NCI-H1105 (cell line): ENCODE measurements at regions not wholly inside any gene's neighbourhood (a gene's known extent, or its start where the extent isn't known, plus 50 kb on each side); places are given as distances from the start of the nearest gene placed in this dataset.

Experiments
- DNase-seq: peaks from one replicate; lab custom pipeline; 2025; lab: John Stamatoyannopoulos, UW

DNA sequence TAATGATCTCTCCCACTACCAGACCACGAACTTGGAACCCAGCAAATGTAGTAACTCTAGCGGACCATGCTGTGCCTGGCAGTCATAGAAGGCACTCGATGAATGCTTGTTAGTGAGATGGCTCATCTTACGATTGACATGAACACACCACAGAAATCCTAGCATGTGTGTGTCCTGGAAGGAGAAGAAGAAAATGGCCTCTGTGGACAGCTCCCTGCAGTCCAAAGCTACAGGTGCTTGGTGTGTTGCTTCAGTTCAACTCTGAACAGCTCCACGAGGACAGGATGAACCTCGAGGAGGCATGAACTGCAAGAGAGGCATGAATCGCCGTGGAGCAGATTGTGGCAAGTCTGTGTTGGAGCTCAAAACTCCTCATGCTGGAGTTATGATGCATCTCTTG is 93.5 kb downstream of the KLF6 start:
- no peak for DNase-seq

DNA sequence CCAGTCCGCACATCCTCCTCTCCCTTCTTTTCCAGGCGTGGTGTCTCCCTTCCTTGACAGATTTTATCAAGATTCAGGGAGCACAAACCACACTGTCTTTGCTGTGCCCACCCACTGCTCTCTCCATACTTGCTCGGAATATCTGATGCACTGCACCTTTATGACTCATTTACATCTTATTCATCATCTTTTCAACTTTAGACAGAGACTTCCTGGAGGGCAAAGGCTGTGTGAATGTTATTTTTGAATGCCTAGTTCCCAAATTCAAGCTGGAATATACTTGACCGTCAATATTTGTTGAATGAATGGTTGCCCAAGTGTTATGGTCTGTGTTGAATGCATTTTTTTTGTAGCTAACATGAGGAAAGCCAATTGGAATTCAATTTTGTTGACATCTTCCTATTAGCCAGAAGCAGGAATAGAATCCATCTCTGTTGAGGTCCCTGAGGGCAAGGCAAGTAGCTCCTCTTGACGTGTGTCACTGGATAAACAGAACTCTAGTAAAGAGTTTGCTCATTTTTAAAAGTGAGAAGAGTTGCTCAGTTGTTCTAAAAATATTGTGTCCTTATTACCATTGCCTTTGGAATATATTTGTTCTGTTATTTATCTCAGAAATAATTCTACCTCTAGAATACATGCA is 95.0 kb downstream of the KLF6 start:
- DNase-seq: no peak

DNA sequence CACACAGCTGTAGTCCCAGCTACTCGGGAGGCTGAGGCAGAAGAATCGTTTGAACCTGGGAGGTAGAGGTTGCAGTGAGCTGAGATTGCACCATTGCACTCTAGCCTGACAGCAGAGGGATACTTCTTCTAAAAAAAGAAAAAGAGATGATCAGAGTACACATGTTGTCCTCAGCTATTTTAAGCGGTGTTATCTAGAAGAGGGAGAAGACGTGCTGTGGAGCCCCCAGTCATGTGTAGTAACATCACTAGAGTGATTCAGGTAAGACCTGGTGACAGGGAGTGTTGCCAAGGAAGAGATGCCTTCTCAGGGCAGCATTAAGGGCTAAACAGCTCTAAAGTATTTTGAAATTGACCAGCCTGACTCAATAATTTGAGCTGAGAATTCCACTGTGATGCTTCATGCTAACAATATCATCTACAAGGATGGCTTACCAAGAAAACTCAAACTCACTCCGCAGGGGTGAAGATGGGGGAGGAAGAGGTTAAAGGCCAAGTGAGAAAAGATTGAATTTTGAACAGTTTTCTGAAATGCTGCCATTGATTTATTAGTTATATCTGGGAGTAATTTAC is 97.4 kb downstream of the KLF6 start:
- no peak for DNase-seq

DNA sequence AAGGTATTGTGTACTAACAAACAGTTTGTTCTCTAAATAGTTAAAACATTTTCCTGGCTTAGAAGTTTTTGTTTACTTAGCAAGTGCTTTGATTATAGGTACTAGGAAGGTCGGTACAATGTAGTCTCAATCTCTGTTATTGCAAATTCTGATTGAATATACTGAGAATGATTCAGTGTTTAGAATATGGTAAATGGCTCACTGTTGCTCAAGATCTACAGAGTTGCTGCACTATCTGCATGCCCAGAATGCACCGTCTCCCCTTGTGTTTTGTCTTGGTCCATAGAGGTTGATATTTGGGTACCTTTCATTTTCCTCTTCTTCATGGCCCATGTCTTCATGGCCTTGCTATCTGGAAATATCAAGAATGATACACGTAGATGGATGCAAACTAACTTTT is 99.6 kb downstream of the KLF6 start:
- no peak for DNase-seq

DNA sequence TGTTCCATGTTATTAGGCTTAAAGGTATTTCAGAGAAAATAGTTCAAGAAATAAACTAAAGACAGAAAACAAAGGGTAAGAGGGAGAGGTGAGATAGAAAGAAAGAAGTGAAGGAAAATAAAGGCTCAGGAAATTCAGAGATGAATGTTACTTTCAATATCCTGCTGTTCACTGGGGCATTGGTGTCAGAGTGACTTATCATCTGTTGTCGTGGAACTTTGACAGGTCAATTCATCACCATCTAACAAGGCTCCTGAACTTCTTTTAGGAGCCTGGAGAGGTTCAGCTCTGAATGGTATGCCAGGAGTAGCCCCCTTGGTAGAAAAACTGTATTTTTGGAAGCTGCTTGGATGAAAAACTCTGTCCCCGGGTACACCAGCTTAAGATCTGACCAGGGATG is 100.1 kb downstream of the KLF6 start:
- DNase-seq: no peak

DNA sequence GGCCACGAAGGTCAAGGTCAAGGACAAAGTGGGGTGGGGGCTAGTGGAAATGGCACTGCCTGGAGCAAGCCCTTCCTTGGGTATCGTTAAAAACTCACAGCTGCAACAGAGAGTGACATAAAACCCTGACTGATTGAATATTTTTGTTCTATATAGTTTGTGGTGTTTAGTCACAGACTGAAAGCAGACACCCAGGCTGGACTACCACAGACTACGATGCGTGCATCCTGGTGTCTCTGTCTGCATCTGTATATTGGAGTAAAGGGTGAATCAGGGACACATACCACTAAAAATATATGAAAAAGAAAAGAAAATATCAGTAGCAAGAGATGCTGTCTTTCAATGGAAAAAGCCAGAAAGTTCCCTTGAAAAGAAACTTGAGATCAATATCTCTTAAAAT is 101.4 kb downstream of the KLF6 start:
- DNase-seq: no peak

DNA sequence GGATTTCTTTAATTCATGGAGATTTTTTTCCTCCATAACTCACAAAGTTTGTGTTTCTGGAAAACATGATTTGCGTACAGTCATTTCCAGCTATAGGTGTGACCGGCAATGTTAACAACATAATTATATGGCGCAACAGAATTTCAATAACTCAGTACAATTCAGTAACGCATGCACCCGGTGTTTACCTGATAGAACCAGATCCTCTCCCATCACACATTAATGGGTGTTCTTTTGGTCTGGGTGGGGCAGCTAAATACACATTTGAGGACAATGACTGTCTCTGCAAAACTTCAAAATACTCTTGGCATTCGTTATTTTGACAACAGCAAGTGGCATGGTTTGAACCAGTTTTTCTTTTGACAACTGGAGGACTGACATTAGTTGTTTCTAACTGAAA is 102.3 kb downstream of the KLF6 start:
- DNase-seq: no peak

DNA sequence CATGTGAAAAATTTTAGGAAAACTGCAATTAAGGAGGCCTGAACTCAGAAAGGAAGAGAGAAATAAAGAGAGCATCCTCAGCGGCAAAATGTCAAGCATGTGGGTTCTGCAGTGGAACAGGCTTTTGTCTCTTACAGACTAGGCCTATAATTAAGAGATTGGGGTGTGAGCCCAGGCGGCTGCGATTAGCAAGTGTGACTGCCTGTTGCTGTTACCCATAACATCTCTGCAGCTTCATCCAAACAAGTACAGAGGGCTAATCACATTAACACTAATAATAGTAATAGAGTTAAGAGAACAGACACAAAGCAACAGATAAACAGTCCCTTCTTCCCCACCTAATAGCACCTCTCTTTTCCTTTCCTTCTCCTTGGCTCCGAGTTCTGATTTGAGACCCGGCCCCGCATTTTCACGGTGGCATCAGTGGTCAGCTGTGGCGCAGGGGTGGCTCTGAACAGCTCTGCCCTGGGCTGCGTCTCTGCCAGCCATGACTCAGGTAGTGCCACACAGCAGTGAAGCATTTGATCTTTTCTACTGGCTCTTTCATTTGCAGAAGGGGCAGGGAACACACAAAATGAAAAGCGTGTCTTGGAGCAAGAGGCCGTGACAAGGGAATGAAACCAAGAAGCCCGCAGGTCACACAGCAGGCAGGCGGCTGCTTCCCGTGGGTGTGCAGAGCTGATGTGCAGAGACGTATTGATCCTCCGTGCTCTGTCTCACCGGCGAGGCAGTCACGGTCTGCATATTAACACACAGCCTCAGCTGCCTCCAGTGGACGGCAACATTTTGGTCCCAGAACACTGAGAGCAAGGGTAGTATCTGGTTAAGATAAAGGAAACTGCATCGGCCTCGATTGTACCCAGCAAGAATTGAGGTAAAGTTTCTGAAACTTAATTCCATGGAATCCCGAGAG is 103.1 kb downstream of the KLF6 start:
- DNase-seq: no peak

DNA sequence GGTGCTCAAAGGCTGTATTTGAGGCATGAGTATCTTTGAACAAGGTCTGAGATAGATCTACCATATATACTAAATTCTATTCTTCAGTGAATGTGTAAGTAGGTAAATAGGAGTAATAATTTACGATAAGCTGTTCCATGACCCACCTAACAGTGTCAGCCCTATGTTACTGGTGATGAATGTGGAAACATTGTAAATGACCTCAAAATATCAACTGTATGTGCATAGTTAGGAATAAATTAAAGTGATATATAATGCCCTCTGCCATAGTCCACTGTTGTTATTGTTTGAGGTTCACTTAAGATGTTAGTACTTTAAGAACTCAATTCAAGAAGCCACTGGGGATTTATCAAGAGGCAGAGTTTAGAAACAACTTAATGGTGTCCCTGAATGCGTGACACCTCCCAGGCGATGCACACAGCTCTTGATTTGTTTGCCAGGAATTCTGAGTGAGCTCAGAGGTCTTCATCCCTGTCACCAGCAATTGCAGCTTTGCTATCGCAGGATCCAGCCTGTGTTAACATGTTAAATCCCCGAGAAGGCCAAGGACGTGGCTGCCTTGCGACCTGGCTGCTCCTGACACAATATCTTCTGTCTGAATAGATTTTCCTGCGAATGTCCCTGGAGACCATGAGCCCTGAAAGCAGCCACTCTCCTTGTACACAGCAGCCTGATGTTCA is 104.9 kb downstream of the KLF6 start:
- DNase-seq: no peak

DNA sequence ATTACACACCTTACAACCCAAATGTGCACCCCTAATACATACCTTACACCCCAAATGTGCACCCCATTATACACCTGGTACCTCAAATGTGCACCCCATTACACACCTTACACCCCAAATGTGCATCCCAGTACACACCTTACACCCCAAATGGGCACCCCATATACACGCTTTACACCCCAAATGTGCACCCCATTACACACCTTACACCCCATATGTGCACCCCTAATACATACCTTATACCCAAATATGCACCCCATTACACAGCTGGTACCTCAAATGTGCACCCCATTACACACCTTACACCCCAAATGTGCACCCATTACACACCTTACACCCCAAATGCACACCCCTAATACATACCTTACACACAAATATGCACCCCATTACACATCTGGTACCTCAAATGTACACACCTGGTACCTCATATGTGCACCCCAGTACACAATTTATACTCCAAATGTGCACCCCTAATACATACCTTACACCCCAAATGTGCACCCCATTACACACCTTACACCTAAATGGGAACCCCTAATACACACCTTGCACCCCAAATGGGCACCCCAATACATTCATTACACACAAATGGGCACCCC is 106.3 kb downstream of the KLF6 start:
- DNase-seq: no peak

DNA sequence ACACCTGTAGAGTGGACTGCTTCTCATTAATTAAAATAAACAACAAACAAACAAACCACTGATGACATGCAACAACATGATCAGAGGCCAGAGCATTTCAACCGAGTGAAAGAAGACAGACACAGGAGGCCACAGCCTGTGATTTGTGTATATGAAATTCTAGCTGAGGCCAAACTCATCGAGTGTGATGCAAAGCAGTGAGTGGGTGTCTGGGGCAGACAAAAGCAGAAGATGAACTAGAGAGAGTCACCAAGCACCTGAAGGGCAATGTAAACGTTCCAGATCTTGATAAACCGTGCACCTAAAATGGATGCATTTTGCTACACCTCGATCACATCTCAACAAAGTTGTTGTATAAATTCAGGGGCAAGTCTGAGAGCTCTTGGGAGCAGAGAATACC is 108.4 kb downstream of the KLF6 start:
- no peak for DNase-seq

DNA sequence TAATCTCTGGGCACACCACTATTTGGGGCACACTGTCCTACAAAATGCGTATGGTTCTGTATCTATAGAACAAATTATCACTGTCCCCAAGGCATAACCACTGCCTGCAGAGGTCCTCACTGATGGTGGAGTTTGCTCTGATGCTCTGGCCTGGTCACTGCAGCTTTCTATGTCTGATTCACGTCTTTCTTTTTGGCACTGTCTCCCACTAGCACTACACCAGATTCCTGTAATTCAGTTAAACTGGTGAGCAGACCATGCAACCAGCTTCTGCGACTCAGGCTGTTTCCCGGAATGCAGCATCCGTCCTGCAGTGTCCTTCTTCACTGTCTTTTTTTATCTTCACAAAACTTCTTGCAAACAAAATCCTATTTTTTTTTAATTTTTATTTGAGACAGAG is 112.8 kb downstream of the KLF6 start:
- no peak for DNase-seq

DNA sequence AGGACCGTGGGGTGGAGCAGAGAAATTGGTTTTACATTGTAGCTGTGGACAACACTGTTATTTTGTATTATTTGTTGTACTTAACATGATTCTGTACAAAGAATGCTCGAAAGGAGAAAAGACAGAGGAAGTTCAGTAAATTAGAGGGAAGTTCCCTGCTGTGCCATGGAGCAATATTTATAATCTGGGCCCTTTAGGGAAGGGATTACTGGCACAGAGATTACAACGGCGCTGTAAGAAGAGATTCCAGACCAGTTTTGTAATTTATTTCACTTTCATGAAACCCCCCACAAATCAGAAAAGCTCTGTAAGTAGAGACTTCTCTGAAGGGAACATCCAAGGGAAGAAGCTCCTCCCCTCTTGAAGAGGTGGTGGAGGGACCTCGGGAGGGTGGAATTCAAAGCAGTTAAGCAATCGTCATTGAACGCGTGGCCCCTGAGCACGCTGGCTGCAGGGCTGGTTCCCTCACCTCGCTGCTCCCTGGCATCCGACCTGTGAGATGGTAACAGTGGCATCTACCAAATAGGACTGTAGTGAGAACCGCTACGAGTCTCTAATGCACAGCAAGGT is 113.5 kb downstream of the KLF6 start:
- DNase-seq: no peak

DNA sequence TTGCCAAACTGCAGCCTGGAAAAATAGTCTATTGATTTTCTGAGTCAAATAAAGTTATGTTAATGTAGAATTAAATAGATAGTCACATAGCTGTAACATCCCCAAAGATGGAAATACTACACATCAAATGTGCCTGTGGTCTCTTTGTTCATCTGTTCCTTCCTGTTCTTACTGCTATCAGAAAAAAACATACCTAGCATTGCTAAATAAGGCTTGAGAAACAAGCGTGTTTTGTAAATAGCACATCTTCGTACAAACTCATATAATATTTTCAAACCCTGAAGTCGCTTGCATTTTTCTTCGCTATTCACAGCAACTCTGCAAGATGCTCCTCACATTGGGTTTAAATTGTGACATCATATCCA is 116.1 kb downstream of the KLF6 start:
- DNase-seq: no peak

DNA sequence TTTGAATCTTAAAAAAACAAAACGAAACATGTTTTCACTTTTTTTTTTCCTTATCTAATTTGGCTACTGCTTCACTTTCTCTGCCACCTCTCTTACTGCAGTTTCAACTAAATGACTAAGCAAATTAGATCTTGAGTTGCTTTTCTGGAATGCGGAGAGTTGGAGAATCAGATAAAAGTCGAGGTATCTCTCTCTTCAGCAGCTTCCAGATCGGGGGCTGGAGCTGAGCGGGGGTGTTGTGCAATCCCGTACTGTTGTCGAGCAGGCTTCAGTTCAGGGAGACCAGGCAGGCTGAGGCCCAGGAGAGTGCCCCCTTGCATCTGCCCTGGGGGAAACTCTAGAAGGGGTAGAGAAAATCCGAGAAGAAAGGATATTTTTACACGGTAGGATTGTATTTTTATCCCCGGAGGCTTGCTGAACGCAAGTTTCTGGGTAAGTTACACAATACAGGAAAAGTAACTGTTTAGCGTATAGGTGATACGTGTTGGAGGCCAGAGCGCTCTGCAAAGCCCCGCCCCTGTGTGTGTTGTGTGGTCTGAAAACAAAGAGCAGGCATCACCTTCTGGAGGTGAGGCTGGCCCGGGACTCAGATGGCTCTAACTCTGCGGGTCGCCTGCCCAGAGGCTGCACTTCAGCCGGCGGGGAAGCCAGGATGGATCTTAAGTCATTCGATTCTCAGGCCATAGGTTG is 116.6 kb downstream of the KLF6 start:
- no peak for DNase-seq

DNA sequence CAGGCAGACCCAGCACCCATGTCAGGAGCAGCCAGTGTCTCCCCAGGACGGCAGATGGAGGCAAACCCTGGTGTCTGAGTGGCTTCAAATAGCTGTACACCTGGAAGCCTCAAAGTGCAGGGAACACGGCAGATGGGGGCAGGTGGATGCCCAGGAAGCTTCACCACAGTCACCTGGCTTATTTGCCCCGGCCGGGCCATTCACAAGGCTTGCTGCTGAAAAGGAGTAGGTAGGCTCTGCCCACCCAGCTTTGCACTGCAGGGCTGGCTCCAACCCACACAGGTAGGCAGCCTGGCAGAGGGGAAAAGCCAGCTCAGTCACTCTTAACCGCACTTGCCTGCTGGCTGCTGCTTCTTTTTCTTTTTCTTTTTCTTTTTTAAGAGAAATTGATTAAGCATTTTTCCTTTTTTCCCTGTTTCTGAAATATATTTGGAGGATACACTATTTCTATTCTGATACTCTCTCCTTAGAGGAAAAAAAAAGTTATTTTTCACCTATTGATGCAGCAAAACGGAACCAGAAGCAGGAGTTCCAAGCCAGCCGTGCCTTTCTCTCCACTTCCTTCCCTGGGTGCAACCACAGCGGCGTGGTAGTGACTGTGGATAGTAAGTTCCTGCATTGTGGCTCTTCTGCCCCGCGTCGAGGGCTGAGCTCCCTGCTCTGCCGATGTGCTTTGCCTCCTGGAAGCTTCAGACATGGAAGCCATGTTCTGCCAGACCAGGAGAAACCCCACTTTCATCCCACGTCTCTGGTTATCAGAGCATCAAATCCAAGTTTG is 118.3 kb downstream of the KLF6 start:
- no peak for DNase-seq

DNA sequence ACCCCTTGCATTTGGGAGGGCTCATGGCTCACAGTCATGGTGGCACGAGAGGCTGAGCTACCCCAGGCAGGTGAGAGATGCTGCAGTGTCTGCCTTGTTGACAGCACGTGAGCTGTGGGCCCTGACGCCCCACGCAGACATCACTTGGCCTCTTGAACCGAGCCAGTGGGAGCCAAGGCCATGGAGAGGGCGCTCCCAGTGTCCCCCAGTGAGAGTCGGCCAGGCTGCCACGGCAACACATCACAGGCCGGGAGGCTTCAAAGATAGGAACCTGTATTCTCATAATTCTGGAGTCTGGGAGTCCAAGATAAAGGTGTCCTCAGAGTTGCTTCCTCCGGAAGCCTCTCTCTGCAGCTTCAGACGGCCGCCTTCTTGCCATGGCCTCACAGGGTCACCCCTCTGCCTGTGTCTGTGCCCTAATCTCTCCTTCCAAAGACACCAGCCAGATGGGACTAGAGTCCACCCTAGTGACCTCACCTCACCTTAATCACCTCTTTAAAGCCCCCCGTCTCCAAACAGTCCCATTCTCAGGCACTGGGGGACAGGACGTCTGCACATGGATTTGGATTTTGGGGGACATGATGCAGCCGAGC is 119.6 kb downstream of the KLF6 start:
- no peak for DNase-seq

DNA sequence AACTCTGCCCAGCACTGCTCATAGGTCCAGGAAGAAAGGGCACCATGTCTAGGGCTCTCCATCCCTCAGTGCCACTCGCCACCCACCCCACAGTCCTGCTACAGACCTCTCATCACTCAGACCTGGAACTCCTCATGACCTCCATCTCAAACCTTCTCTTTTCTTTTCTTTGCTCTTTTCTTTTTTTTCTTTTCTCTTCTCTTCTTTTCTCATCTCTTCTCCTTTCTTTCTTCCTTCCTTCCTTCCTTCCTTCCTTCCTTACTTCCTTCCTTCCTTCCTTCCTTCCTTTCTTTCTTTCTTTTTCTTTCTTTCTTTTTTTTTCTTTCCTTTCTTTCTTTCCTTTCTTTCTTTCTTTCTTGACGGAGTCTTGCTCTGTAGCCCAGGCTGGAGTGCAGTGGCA is 122.2 kb downstream of the KLF6 start:
- no peak for DNase-seq

DNA sequence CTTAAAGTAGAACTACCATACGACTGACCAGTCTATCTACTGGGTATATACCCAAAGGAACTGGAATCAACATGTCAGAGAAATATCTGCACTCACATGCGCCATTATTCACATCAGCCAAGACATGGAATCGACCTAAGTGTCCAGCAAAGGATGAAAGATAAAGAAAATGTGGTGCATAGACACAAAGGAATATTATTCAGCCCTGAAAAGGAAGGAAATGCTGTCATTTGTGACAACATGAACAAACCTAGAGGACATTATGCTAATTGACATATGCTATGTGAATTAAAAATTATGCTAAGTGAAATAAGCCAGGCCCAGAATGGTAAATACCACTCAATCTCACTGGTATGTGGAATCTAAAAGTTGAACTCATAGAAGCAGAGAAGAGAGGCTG is 123.7 kb downstream of the KLF6 start:
- no peak for DNase-seq

DNA sequence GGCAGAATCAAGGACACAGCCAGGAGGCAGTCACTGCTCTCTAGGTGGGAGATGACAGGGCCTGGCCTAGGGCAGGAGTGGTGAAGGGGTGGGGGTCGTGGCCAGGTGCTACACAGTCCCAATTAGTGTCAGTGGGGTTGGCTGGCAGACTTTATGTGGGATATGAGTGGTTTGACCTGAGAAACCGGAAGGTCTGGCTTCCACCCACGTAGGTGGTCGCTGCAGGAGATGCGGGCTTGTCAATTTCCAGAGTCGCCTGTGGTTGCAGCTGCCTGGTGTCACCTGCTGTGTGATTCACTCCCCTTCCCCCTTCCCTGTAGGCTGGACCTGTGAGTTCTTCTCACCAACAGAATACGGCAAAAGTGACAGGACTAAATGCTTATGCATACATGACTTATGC is 124.3 kb downstream of the KLF6 start:
- DNase-seq: no peak
